HEK293 (cell line): ENCODE measurements at regions not wholly inside any gene's neighbourhood (a gene's known extent, or its start where the extent isn't known, plus 50 kb on each side); places are given as distances from the start of the nearest gene placed in this dataset.

Source experiments
- CTCF ChIP-seq: fragments of 450-650 bp; formaldehyde crosslinking; IDR thresholded peaks from 2 replicates; pipeline ENCODE4 v1.5.1; 2016; ENCODE audit warnings: missing biosample characterization, missing genetic modification characterization
- HOXA7 ChIP-seq: sonication (generic); formaldehyde crosslinking; IDR thresholded peaks from 2 replicates; pipeline ENCODE4 v1.8.1; 2022; ENCODE audit warnings: missing genetic modification reagents, borderline replicate concordance
- ZBTB44 ChIP-seq: fragments of 450-650 bp; IDR thresholded peaks from 2 replicates; pipeline ENCODE4 v1.5.1; 2018; ENCODE audit warnings: missing biosample characterization, mild to moderate bottlenecking, missing genetic modification characterization
- ZNF121 ChIP-seq: fragments of 450-650 bp; formaldehyde crosslinking; IDR thresholded peaks from 2 replicates; pipeline ENCODE4 v1.5.1; 2016; ENCODE audit warnings: missing biosample characterization, missing genetic modification characterization
- ZNF148 ChIP-seq: fragments of 450-650 bp; formaldehyde crosslinking; IDR thresholded peaks from 2 replicates; pipeline ENCODE4 v1.5.0; 2017; ENCODE audit warnings: missing biosample characterization, missing genetic modification characterization, borderline replicate concordance
- ZNF155 ChIP-seq: fragments of 450-650 bp; formaldehyde crosslinking; IDR thresholded peaks from 2 replicates; pipeline ENCODE4 v1.5.1; 2016; ENCODE audit warnings: missing biosample characterization, missing genetic modification characterization
- ZNF24 ChIP-seq: fragments of 450-650 bp; formaldehyde crosslinking; IDR thresholded peaks from 2 replicates; pipeline ENCODE4 v1.5.1; 2016; ENCODE audit warnings: missing biosample characterization, missing genetic modification characterization
- ZNF580 ChIP-seq: fragments of 450-650 bp; formaldehyde crosslinking; IDR thresholded peaks from 2 replicates; pipeline ENCODE4 v1.5.1; 2016; ENCODE audit warnings: missing biosample characterization, missing genetic modification characterization
- ZNF76 ChIP-seq: fragments of 450-650 bp; formaldehyde crosslinking; IDR thresholded peaks from 2 replicates; pipeline ENCODE4; 2016; ENCODE audit warnings: low read depth, missing biosample characterization, missing genetic modification characterization, borderline replicate concordance

GRCh38 chr6:130666786-130667185, 160.4 kb upstream of the SMLR1 start:
- TF ChIP-seq CTCF (no peak), ZNF148 (no peak), ZNF24 (tag by site-specific recombination) (no peak), ZNF580 (tag by site-specific recombination) (no peak), ZBTB44 (no peak), HOXA7 (CRISPR knock-in tag) (no peak), ZNF76 (tag by site-specific recombination) (no peak), ZNF121 (tag by site-specific recombination) (no peak), ZNF155 (no peak)
